A673 (cell line): ENCODE measurements at regions not wholly inside any gene's neighbourhood (a gene's known extent, or its start where the extent isn't known, plus 50 kb on each side); places are given as distances from the start of the nearest gene placed in this dataset.

Experiments
- EZH2 ChIP-seq: fragments of 200-600 bp; sonication (generic); IDR thresholded peaks from 2 replicates; pipeline ENCODE4 v1.6.1; 2017; ENCODE audit warnings: borderline replicate concordance, low read depth, mild to moderate bottlenecking, mixed read lengths, antibody characterized with exemption, low read length; ENCODE audit not compliant: poor library complexity, severe bottlenecking
- TF ChIP-seq, protein P1 (sequence below): fragments of 300-800, 200-600 bp; sonication (generic); conservative IDR thresholded peaks from 2 replicates; pipeline ENCODE4 v1.5.1; 2017; ENCODE audit warnings: low read depth, mild to moderate bottlenecking, antibody characterized with exemption, low read length, moderate library complexity, mixed read lengths

- TF ChIP-seq, protein P1, sequence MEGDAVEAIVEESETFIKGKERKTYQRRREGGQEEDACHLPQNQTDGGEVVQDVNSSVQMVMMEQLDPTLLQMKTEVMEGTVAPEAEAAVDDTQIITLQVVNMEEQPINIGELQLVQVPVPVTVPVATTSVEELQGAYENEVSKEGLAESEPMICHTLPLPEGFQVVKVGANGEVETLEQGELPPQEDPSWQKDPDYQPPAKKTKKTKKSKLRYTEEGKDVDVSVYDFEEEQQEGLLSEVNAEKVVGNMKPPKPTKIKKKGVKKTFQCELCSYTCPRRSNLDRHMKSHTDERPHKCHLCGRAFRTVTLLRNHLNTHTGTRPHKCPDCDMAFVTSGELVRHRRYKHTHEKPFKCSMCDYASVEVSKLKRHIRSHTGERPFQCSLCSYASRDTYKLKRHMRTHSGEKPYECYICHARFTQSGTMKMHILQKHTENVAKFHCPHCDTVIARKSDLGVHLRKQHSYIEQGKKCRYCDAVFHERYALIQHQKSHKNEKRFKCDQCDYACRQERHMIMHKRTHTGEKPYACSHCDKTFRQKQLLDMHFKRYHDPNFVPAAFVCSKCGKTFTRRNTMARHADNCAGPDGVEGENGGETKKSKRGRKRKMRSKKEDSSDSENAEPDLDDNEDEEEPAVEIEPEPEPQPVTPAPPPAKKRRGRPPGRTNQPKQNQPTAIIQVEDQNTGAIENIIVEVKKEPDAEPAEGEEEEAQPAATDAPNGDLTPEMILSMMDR, result no peak
- TF ChIP-seq EZH2, result no peak
Measured at GRCh38 chr3:106860182-106860581, 517.1 kb upstream of the CCDC54 start.
